ENCODE measurements at regions not wholly inside any gene's neighbourhood (a gene's known extent, or its start where the extent isn't known, plus 50 kb on each side); places are given as distances from the start of the nearest gene placed in this dataset.
"Not testable (repeated sequence)": the region's sequence is repeated elsewhere in the genome, so short reads cannot be mapped to it uniquely, and the experiment has no call there.

GRCh38 chr2:230602562-230603230 lies 109.9 kb upstream of the CAB39 start:
- DNase-seq (ENCODE audit: low read depth) = no peak
- H3K4me3 ChIP-seq (replicated peaks; ENCODE audit: low read depth, low read length) = no peak overlapping the region
- no peak for TF ChIP-seq CTCF (IDR thresholded peaks at IDR 0.05; ENCODE audit: low read length, missing control alignments)

- not testable (repeated sequence) for DNase-seq (ENCODE audit: low read depth); H3K4me3 ChIP-seq (replicated peaks; ENCODE audit: low read depth, low read length)
Observed at GRCh38 chr2:230603317-230603716, 109.3 kb upstream of the CAB39 start.

GRCh38 chr2:230604158-230604557 lies 108.5 kb upstream of the CAB39 start:
- not testable (repeated sequence) for DNase-seq (ENCODE audit: low read depth); H3K4me3 ChIP-seq (replicated peaks; ENCODE audit: low read depth, low read length)

GRCh38 chr2:230614040-230614439 lies 98.6 kb upstream of the CAB39 start:
- DNase-seq (ENCODE audit: low read depth) = no peak
- H3K4me3 ChIP-seq (replicated peaks; ENCODE audit: low read depth, low read length) = no peak overlapping the region

GRCh38 chr2:230614913-230615332 lies 97.7 kb upstream of the CAB39 start:
- TF ChIP-seq CTCF (IDR thresholded peaks at IDR 0.05; ENCODE audit: low read length, missing control alignments) = no peak
- DNase-seq (ENCODE audit: low read depth) = no peak
- H3K4me3 ChIP-seq (replicated peaks; ENCODE audit: low read depth, low read length) = no peak overlapping the region

More at GRCh38 chr2:230614040-230614439, 98.6 kb upstream of the CAB39 start:
- no peak for TF ChIP-seq CTCF (IDR thresholded peaks at IDR 0.05; ENCODE audit: low read length, missing control alignments)

GRCh38 chr2:230617256-230617706 lies 95.4 kb upstream of the CAB39 start:
- DNase-seq (ENCODE audit: low read depth) = peak; percentile 73
- not testable (repeated sequence) for H3K4me3 ChIP-seq (replicated peaks; ENCODE audit: low read depth, low read length)

- no peak for TF ChIP-seq CTCF (IDR thresholded peaks at IDR 0.05; ENCODE audit: low read length, missing control alignments)
- DNase-seq (ENCODE audit: low read depth) = no peak
- no peak overlapping the region for H3K4me3 ChIP-seq (replicated peaks; ENCODE audit: low read depth, low read length)
Observed at GRCh38 chr2:230619491-230619890, 93.2 kb upstream of the CAB39 start.

- not testable (repeated sequence) for H3K4me3 ChIP-seq (replicated peaks; ENCODE audit: low read depth, low read length); DNase-seq (ENCODE audit: low read depth)
Observed at GRCh38 chr2:230625220-230625619, 87.4 kb upstream of the CAB39 start.

- H3K4me3 ChIP-seq (replicated peaks; ENCODE audit: low read depth, low read length); DNase-seq (ENCODE audit: low read depth): not testable (repeated sequence)
Observed at GRCh38 chr2:230627091-230627490, 85.6 kb upstream of the CAB39 start.
